ENCODE measurements at regions not wholly inside any gene's neighbourhood (a gene's known extent, or its start where the extent isn't known, plus 50 kb on each side); places are given as distances from the start of the nearest gene placed in this dataset.

DNA sequence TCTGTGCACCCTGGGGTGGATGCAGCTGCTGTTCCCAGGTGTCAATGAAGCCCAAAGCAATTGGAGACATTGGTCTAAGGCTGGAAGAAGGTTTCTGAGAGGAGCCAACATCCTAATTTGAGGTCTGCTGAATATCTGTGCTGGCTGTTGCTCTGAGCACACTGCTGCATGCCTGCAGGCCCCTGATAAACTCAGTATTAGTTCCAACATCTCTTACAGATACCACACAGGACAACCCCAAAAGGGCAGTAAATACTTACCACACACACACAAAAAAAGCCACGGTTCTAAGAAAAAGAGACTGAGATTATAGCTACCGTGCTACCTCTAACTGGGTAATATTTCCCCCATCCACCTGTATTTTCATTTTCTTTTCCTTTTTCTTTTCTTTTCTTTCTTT is 164.3 kb upstream of the SOX4 start:
- H3K27ac Mint-ChIP-seq (ENCODE audit: low read depth, unreplicated experiment) = no peak overlapping the region
- intact Hi-C loops (cut with micrococcal nuclease) = no loop called here
- no peak overlapping the region for H3K4me3 Mint-ChIP-seq (ENCODE audit: unreplicated experiment)
- no TSS peak for BruUV-seq (replicated peaks)
- ChIA-PET CTCF (interaction anchor here (0.6 to 0.8 kb wide), 2 partner anchors 18 to 159 kb away, joined by 3 to 4 read pairs; no protein-coding TSS in a partner anchor), POLR2A (interaction anchor here (1.1 kb wide), 1 partner anchor 14 kb away, joined by 4 read pairs; no protein-coding TSS in a partner anchor)
- no peaks in the 10 kb centered on the region for H3K4me1 Mint-ChIP-seq (ENCODE audit: insufficient read depth, unreplicated experiment)
- TF ChIP-seq, protein P1, sequence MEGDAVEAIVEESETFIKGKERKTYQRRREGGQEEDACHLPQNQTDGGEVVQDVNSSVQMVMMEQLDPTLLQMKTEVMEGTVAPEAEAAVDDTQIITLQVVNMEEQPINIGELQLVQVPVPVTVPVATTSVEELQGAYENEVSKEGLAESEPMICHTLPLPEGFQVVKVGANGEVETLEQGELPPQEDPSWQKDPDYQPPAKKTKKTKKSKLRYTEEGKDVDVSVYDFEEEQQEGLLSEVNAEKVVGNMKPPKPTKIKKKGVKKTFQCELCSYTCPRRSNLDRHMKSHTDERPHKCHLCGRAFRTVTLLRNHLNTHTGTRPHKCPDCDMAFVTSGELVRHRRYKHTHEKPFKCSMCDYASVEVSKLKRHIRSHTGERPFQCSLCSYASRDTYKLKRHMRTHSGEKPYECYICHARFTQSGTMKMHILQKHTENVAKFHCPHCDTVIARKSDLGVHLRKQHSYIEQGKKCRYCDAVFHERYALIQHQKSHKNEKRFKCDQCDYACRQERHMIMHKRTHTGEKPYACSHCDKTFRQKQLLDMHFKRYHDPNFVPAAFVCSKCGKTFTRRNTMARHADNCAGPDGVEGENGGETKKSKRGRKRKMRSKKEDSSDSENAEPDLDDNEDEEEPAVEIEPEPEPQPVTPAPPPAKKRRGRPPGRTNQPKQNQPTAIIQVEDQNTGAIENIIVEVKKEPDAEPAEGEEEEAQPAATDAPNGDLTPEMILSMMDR (IDR thresholded peaks at IDR 0.05; ENCODE audit: unreplicated experiment) = no peak
- H3K36me3 Mint-ChIP-seq (ENCODE audit: insufficient read depth, unreplicated experiment) = peaks cover 9% of the 10 kb centered on the region
- H3K27me3 Mint-ChIP-seq (ENCODE audit: insufficient read depth, unreplicated experiment) = no peaks in the 10 kb centered on the region
- DNase-seq (ENCODE audit: unreplicated experiment) = no peak
- no peaks in the 10 kb centered on the region for H3K9me3 Mint-ChIP-seq (ENCODE audit: unreplicated experiment)

DNA sequence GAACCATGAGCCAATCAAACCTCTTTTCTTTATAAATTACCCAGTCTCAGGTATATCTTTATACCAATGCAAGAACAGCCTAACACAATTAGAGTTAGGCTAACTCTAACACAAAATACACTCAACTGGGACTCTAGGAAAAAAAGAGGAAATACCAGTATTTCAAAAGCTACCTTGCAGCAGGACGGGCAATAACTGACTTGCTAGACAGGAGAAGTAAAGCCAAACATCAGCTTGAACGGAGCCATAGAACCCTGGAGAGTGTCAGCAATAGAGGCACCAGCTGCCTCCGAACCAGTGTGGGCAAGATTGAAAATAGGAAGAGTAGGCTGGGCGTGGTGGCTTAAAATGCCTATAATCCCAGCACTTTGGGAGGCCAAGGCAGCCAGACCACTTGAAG is 162.0 kb upstream of the SOX4 start:
- H3K4me1 Mint-ChIP-seq (ENCODE audit: insufficient read depth, unreplicated experiment) = no peaks in the 10 kb centered on the region
- CTCF ChIA-PET = interaction anchor here (0.5 kb wide), 1 partner anchor 1803 kb away, joined by 3 read pairs; no protein-coding TSS in a partner anchor
- H3K27me3 Mint-ChIP-seq (ENCODE audit: insufficient read depth, unreplicated experiment) = no peaks in the 10 kb centered on the region

DNA sequence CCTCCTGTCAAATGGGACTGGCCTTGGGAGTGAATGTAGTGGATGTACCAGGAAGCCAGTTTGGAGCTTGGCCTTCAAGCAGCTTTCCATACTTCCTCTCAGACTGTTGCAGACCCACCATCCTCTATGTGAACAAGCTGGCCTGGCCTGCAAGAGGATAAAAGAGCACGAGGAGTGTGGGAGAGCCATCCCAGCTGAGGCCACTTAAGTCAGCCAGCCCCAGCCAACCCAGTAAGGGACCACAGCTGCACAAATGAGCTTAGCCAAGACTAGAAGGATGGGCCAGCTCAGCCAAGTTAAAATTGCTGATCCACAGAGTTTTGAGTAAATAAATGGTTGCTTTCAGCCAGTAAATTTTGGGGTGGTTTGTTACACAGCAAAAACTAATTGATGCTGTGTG is 156.9 kb upstream of the SOX4 start:
- ChIA-PET CTCF (interaction anchor here (0.6 kb wide), 1 partner anchor 10 kb away, joined by 3 read pairs; no protein-coding TSS in a partner anchor), POLR2A (no interaction called here)
- intact Hi-C loops (cut with micrococcal nuclease) = no loop called here
- TF ChIP-seq, protein P1 (IDR thresholded peaks at IDR 0.05; ENCODE audit: unreplicated experiment) = no peak
- H3K4me3 Mint-ChIP-seq (ENCODE audit: unreplicated experiment) = no peak overlapping the region
- no peak for DNase-seq (ENCODE audit: unreplicated experiment)
- BruUV-seq (replicated peaks) = no TSS peak
- no peaks in the 10 kb centered on the region for H3K36me3 Mint-ChIP-seq (ENCODE audit: insufficient read depth, unreplicated experiment)
- H3K27ac Mint-ChIP-seq (ENCODE audit: low read depth, unreplicated experiment) = no peak overlapping the region
- H3K9me3 Mint-ChIP-seq (ENCODE audit: unreplicated experiment) = no peaks in the 10 kb centered on the region
- no peaks in the 10 kb centered on the region for H3K4me1 Mint-ChIP-seq (ENCODE audit: insufficient read depth, unreplicated experiment)
- H3K27me3 Mint-ChIP-seq (ENCODE audit: insufficient read depth, unreplicated experiment) = no peaks in the 10 kb centered on the region

More for the DNA sequence above, 162.0 kb upstream of the SOX4 start:
- no peaks in the 10 kb centered on the region for H3K9me3 Mint-ChIP-seq (ENCODE audit: unreplicated experiment)
- H3K4me3 Mint-ChIP-seq (ENCODE audit: unreplicated experiment) = no peak overlapping the region
- POLR2A ChIA-PET = no interaction called here
- H3K27ac Mint-ChIP-seq (ENCODE audit: low read depth, unreplicated experiment) = no peak overlapping the region
- no TSS peak for BruUV-seq (replicated peaks)
- intact Hi-C loops (cut with micrococcal nuclease) = no loop called here
- H3K36me3 Mint-ChIP-seq (ENCODE audit: insufficient read depth, unreplicated experiment) = peaks cover 9% of the 10 kb centered on the region
- TF ChIP-seq, protein P1 (IDR thresholded peaks at IDR 0.05; ENCODE audit: unreplicated experiment) = no peak
- DNase-seq (ENCODE audit: unreplicated experiment) = no peak

DNA sequence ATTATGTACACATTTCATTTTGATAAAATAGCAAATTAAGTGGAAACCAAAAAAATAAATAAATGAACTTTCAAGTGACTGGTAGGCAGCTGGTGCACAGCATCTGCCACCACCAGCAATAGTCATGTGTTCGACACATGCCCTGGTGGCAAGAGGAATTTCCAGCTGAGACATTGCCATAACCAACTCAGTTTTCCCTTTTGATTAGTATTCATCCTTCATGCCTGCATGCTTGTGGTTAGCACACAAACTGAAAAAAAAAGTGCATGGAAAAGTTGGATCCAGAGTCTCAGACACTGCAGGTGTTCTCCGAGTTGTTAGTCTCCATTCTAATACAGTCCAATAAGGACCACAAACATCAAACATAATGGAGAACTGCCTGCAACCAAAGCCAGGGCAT is 156.0 kb upstream of the SOX4 start:
- TF ChIP-seq, protein P1 (IDR thresholded peaks at IDR 0.05; ENCODE audit: unreplicated experiment) = no peak
- Mint-ChIP-seq H3K36me3 (ENCODE audit: insufficient read depth, unreplicated experiment) (no peaks in the 10 kb centered on the region), H3K4me1 (ENCODE audit: insufficient read depth, unreplicated experiment) (no peaks in the 10 kb centered on the region), H3K27ac (ENCODE audit: low read depth, unreplicated experiment) (no peak overlapping the region), H3K9me3 (ENCODE audit: unreplicated experiment) (no peaks in the 10 kb centered on the region), H3K4me3 (ENCODE audit: unreplicated experiment) (no peak overlapping the region), H3K27me3 (ENCODE audit: insufficient read depth, unreplicated experiment) (no peaks in the 10 kb centered on the region)
- intact Hi-C loops (cut with micrococcal nuclease) = no loop called here
- no peak for DNase-seq (ENCODE audit: unreplicated experiment)
- no TSS peak for BruUV-seq (replicated peaks)
- ChIA-PET CTCF (no interaction called here), POLR2A (no interaction called here)

All from MCF 10A (cell line).